ACHN (cell line): ENCODE measurements at regions not wholly inside any gene's neighbourhood (a gene's known extent, or its start where the extent isn't known, plus 50 kb on each side); places are given as distances from the start of the nearest gene placed in this dataset.
"Not testable (repeated sequence)": the region's sequence is repeated elsewhere in the genome, so short reads cannot be mapped to it uniquely, and the experiment has no call there.

Experiments
- DNase-seq: peaks from one replicate; pipeline ENCODE4 v3.0.0-alpha.2; 2015
- in situ Hi-C: cut with HindIII; loops from 2 replicates; pipeline ENCODE4 v1.10.0; 2017; ENCODE audit warnings: low sequenced_read_pairs, low pct_ligation_motif_present, low pct_unique_long_range_greater_than_20kb

DNA sequence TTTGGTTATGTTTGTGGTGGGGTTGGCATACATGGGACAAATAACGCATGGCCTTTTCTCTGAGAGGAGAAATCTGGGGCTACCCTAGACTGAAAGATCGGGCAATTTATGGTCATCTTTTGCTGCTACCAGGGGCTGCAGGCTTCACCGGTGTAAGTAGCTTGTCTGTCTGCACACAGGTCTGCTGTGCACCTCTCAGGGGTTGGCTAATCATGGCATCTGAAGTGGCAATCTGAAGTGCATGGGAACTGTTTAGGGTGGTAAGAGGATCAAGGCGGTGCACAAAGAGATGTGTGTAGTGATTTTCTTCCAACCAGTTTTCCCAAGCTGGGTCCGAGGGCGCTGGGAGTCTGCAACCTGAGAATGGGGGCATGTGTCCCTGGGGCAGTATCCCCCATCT, 141.3 kb downstream of the EMP1 start:
- in situ Hi-C loops, result no loop called here

DNA sequence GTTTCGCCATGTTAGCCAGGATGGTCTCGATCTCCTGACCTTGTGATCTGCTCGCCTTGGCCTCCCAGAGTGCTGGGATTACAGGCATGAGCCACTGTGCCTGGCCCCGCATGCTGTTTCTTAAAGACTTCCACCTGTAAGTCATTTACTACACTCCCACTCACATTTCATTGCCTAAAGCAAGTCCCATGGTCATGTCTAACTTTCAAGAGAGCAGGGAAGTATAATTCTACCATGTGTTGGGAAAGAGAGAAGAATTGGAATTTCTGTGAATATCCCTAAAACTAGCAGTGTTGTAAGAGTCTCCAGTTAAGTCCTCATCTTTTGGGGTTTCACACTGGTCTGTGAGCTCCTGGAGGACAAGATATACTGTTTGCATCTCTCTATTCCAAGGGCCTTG, 139.7 kb downstream of the EMP1 start:
- DNase-seq, result no peak
- in situ Hi-C loops, result no loop called here

More for the DNA sequence above, 141.3 kb downstream of the EMP1 start:
- DNase-seq, result no peak

DNA sequence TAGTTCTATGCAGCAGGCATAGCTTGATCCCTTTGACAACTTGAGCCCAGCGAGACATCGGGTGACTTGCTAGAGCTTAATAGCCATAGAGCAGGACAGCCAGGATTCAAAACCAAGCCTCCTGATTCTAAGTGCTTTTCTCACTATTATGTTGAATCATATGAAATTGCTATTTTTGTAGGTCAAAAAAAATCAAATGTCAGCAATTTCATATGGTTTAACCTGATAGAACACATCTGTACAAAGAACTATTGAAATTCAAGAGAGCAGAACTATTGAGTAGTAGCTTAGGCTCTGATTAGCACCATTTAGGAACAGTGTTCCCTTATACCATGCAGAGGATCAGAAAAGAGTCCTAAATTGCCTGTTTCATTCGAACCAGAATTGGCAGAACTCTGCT, 132.0 kb downstream of the EMP1 start:
- no peak for DNase-seq
- in situ Hi-C loops, result no loop called here

DNA sequence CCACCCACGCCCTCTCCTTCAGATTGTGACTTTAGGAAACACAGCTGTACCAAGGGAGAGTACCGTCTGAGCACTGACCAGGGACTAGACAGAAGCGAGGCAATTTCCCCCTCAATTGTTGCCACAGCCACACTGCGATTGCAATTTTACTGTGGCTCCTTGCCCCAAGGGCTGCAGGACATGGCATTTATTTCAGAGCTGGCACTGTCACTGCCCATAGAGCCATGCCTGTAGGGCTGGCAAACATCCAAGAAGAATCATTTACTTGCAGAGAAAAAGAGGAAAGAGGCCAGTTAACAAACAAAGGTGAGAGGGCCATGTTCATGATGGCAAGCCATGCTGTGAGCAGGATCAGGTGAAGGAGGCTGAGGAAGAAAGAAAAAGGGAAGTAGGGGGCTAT, 129.6 kb downstream of the EMP1 start:
- DNase-seq, result no peak
- in situ Hi-C loops, result no loop called here

DNA sequence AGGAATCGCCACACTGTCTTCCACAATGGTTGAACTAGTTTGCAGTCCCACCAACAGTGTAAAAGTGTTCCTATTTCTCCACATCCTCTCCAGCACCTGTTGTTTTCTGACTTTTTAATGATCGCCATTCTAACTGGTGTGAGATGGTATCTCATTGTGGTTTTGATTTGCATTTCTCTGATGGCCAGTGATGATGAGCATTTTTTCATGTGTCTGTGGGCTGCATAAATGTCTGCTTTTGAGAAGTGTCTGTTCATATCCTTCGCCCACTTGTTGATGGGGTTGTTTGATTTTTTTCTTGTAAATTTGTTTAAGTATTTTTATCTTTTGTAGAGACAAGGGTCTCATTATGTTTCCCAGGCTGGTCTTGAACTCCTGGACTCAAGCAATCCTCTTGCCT, 128.5 kb downstream of the EMP1 start:
- DNase-seq, in situ Hi-C loops: not testable (repeated sequence)

DNA sequence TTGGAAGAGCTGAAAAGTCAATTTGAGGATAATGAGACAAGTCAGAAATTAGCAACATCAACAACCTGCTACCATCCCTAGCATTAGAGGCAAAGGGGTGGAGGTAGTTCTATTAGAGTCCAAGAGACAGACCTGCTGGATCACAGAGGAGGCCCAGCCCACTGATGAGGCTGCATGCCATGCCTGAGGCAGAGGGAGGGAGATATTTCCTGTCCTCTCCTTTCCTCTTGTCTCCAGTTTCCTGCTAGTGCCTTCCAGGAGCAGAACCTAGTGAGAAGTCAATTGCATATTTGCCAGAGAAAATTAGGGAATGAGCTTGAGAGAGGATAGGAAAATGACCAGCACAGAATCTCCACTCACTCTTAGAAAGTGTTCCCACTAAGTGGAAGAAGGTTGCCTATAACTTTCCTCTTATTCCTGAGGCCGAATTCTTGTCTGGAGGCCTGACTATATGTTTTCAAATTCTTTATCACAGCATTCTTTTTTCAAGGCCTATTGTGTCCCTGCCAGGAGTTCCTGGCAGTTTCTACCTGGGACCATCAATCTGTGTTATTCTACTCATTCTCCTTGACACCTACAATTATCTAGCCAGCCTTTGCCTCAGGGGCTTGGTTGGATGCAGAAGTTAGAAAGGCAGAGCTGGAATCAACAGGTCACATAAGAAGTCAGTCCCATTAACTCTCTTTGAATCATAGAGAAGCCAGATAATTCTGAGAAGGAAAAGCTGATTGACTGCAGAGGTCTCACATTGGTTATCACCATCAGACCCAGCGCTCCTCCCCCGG, 121.9 kb downstream of the EMP1 start:
- no peak for DNase-seq
- in situ Hi-C loops, result no loop called here

DNA sequence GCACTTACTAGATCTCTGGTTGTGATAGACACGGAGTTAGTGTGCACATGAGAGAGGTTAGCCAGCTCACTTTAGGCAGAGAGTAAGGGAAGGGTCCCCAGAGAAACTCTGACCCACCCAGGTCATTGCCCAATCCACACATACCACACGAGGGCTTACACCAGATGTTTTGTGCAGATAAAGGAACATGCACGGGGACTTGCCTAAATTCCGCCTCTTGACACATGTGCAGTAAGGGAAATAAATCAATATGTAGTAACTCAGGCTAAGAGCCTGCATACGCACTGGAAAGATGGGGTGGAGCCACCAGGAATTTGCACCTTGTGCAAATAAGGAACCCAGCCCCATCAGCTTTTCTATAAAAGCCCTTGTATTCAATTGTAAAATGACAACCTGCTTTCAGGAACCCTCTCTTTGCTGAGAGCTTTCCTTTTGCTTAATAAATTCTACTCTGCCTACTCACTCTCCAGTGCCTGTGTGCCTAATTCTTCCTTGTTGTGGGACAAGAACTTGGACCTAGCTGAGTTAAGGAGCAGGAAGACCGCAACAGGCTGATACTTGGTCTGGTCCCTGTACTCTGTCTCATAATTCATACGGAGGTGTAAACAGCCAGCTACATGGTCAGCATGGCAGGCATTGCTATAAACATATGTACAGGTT, 120.2 kb downstream of the EMP1 start:
- in situ Hi-C loops, result no loop called here
- no peak for DNase-seq

DNA sequence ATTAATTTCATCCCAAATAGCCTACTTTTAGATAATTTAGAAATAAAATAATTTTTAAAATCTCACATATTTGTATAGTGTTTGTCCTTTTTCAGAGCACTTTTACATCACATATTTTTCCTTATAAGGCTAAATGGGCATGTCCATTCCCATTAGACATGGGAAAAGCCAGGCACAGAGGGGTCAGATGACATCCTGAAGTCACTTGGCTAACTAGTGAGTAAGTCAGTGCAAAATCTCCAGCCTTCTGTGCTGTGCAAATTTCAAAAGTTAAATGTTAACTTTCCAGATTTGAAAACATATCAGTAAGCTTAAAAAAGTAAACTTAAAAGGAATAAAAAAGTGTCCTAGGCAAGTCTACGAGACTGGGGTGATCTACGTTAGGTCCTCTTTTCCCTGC, 117.4 kb downstream of the EMP1 start:
- DNase-seq, result no peak
- in situ Hi-C loops, result no loop called here

DNA sequence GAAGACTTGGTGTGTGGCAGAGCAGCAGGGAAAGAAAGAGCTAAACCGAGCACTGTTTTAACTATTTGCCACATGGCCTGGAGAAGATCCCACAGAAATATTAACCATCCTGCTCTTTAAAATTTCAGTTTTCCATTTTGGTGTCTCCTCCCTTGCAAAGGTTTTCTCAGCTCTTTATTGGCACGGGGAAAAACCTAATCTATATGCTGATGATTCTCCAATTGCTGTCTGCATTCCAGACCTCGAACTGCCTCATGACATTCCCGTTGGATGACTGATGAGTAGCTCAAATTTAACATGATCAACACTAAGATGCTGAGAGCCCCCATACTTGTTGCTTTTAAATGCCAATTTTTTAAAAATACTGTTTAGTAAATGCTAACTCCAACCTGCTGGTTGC, 115.0 kb downstream of the EMP1 start:
- in situ Hi-C loops, result no loop called here
- no peak for DNase-seq

DNA sequence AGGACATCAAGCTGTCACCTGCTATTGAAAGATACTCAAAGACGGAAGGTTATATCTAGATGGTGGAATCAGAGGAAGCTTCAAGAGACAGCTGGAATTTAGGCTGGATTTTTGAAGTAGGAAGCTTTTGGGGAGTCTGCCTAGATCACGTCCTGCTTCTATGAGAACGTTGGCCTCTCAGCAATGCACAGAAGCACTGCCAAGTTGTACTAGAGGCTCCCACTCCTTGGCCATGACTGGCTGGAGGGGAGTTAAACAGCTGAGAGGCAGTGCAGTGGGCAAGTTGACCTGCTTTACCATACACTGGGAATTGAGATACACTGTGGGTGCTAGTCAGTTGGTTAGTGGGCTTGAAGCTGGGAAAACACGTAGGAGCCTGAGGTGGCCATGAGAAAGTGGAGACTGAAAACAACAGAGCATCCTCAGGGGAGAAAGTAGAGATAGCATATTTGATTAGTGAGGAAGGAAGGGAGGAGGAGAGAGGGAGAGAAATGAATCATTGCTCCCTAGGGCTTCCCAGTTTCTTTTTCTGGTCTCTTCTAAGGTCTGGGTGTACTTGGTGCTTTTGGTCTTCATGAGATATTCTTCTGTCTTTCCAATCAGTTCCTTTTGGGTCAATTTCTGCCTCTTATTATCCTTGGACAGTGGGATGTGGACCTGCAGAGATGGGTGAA, 110.8 kb downstream of the EMP1 start:
- no peak for DNase-seq
- in situ Hi-C loops, result no loop called here

DNA sequence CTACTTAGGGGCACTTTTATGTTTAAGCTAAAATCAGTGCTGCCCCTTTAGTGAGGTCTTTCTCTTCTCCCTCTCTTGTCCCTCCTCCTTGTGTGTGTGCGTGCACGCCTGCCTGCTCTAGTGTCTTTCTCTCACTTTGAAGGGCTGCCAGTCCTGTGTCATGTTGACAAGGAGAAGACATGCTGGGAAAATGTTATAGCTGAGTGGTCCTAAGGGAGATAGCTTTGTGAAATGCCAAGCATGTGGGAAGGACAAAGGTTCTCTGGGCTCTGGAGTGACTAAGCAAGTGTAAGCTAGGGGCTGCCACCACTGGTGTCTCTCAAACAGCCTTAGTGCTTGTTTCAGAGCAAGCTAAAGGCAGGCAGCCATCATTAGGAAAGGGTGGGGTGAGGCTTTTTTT, 108.4 kb downstream of the EMP1 start:
- in situ Hi-C loops, result no loop called here
- no peak for DNase-seq

DNA sequence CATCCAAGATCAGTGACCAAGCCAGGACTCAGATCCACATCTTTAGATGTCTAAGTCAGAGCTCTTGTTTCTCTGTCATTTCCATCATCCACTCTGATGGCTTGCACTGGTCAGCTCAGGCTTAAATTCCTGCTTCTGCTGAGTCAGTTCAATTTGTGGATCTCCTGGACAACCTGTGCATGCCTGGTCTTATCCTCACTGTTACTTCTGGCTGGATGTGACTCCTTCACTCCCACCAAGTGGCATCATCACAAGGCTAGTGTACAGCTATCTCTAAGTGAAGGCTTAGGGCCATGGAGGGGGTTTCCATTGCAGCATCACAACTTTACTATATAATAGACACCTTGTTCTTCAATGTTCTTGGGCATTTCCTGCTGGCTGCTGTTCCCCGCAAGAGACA, 102.9 kb downstream of the EMP1 start:
- in situ Hi-C loops, result no loop called here
- no peak for DNase-seq

DNA sequence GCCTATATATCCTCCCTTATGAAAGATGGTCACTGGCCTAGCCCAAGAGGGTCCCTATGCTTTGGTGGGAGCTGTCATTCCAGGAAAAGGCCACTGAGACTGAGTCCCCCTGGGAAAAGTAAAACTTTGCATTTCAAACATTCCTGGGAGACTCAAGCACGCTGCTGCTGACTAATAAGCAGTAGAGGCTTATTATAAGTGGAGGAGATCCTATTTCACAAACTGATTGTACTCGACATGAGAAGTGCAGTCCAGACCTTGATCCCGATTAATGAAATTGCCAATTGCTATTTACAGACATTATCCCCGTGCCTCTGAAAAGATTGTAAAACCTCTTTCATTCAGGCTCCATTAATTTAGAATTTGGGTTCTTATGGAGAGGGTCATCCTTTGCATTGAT, 96.6 kb downstream of the EMP1 start:
- in situ Hi-C loops, result no loop called here
- DNase-seq, result no peak

DNA sequence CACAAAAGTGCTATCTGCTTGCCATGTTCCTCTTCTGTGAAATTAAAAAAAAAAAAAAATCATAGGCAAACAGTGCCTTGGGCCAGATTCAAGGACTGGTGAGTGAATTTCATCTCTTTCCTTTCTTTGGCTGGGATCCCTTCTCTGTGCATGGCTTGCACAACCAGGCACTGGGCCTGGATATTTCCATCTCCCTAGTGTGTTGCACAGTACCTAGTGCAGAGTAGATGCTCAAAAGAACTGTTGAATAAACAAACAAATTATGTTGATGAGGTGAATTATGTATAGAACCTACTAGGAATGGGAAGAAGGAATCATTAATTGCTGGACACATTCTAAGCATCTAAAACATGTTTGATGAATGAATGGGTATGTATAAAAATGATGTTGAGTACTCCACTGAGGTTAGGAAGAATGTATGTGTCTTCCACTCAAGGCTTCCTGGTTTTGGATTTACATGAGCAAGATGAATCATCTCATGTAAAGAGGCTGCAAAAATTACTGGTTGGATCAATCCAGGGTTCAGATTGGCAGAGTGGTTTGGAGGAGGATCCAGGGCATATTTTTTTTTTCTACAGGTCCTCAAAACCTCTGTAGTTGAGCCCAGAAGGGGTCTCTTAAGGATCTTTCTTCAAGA, 93.2 kb downstream of the EMP1 start:
- in situ Hi-C loops, result no loop called here
- no peak for DNase-seq

DNA sequence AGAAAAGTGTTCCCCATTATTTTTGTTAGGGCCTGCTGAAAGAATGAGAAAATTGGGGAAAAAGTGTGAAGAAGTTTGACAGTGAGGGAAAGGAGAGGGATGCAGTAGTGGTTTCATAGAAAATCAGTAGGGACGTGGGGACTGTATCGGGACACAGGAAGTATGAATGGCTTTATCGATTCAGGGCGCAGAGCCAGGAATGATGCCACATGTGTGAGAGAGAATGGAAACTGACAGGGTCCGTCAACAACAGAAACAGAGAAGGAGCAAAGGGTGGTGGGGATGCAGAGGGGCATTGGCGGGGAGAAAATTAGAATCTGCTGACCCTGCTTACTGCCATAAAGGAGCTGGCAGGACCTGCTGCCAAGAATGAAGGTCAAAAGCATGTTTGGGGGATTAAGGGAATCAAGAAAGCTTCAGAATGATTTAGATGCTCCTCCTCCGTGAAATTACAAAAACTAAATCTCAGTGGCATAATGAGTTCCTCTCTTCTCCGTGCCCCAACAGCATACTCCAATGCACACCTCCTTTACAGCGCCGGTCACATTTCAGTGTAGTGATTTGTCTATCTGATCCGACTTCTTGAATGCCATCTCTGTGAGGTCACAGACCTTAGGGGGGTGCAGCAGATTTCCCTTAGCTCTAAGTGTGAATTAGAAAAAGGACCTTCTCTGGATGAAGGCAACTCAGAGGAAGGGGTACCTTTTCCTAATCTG, 92.6 kb downstream of the EMP1 start:
- no peak for DNase-seq
- in situ Hi-C loops, result no loop called here

DNA sequence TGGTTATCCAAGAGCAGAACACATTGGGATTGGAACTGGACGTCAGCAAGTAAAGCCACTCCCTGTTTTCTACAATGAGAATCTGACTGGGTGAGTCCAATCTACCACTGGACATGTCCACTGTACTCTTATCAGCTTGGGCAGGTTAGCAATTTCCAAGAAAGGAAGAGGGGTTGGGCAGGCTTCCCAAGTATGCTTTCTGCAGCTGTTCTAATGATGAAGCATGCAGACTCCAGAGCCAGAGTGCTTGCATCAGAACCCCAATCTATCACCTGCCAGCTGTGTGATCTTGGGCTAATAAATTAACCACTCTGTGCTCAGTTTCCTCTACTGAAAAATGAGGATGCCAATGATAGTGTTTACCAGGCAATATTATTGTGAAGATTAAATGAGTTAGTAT, 92.0 kb downstream of the EMP1 start:
- in situ Hi-C loops, result no loop called here
- DNase-seq, result no peak

DNA sequence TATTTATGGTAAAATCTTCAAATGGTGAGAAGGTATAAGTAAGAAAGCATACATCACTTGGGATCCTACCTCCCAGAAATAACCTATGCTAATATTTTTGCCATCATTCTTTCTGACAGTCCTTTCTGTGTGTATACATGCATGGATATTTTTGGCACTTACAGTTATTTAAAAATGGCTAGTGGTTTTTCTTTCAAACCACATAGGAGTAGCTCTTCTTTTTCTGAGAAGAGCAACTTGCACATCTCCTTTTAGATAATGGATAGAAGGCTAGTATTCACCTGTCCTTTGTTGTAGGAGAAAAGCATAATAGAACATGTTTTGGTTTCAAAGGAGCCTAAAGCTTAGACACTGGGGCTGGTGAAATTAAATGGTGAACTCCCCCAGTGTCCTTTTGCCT, 87.3 kb downstream of the EMP1 start:
- no peak for DNase-seq
- in situ Hi-C loops, result no loop called here

DNA sequence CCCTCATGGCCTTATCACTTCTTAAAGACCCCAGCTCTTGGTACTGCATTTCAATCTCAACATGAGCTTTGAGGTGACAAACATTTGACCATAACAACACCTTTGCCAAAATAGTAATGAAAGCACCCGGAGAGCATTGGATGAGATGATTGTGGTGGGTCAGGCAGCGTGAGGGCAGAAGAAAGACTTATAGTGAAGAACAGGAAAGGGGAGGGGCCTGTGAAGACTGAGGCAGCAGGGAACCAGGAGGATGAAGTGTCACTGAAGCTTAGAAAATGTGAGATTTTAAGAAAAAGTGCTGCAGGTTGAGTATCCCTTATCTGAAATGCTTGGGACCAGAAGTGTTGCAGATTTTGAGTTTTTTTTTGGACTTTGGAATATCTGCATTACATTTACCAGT, 86.3 kb downstream of the EMP1 start:
- DNase-seq, result no peak
- in situ Hi-C loops, result no loop called here

DNA sequence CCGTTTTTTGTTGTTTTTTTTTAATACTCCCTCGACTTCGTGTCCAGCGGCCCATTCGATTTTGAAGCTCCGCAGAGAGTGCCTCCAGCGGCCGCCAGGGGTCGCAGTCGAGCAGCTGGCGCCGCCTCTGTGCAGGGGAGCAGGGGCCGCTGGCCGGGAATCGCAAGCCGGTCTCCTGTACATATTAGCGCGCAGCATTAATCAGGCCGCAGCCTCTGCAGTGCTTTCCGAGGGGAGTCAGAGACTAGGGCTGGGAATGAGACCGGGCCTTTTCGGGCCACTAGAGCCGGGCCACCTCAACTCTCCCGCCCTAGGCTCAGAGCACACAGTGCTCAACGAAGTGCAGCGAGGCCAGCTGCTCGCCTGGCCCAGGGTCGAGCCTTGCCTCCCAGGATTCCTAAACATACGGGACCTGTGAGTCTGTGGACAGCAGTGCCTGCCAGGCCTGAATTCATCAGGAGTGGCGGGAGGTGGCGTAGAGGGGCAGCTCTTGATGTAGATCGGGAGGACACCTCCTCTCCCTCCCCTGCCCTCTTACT, 81.8 kb downstream of the EMP1 start:
- DNase-seq, result peak; percentile 79
- in situ Hi-C loops, result no loop called here
